GM21423 (cell line): ENCODE measurements at regions not wholly inside any gene's neighbourhood (a gene's known extent, or its start where the extent isn't known, plus 50 kb on each side); places are given as distances from the start of the nearest gene placed in this dataset.

ENCODE experiments used
- ATAC-seq: cut with Tn5 transposase; IDR thresholded peaks from one replicate; pipeline ENCODE4 v1.9.1; 2021; ENCODE audit warnings: mild to moderate bottlenecking, moderate library complexity; ENCODE audit not compliant: unreplicated experiment

DNA sequence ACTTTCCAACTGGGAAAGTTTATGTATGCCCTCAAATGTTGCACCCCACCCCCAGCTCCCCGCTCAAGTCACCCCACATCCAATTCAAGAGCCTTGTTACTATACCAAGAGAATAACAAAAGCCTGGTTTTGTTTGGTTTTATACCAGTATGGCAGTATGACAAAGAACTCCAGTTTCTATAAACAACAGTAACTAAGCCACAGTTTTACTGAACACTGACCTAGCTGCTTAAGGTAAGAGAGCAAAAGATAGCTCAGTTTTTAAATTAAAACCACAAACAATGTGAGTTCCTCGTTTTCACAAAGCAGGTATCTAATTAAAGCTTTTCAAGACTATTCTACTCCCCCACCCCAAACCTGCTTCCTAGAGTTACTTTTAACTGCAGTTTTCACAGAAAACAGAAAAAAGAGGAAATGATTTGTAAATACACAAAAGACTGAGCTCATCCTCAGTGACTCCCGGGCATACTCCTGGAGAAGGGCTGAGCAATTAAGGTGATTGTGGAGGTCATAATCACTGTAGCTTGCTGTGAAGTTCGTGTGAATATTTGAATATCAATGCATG lies 59.3 kb upstream of the LHX8 start:
- ATAC-seq: no peak

DNA sequence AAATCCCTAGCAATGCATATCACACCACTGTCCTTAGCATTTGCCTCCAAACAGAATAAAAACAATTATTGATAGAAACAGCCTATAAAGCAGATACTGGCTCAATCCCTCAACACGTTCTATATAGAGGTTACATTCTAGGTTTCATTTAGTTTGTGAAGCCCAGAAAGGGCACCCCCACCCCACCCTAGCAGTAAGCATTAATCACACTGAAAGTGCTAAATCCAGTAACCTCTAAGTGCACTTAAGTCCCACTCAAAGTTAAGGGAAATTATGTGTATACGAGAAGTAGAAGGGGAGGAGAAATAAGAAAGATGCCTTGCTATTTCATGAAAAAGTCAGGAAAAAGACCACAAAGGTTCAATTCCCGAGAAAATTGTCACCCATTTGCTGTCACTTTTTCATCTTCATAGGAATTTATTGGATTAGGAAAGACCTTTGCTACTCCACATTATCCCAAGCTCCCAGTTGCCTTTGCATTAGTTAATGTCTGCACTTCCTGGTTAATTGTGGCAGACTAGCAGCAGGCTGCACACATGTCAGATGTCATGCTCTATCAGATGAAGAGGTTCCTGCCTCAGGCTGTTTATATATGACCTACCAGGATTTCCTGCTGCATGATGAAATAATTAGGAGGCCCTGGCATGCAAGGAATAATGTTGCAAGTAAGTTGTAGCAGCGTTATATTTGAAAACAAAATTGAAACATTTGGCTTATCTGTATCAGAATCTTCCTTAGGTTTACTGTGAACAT lies 54.5 kb upstream of the LHX8 start:
- no peak for ATAC-seq

DNA sequence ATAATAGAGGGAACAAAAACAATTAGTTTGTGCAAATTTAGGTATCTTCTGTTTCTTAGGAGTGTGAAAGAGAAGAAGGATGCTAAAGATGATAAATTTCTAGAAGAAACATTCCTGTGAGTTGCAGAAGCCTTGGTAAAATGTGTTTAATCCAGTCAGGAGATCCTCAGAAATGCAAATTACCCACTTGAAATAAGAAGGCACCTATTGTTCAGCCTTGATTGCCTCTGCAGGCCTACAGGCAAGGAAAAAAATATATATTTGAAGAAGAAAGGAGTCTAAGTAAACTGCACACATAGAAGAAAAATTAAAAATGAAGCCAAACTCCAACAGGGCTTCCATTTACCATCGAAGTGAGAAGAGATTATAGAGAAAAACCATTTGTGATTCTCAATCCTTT lies 51.0 kb upstream of the LHX8 start:
- no peak for ATAC-seq

DNA sequence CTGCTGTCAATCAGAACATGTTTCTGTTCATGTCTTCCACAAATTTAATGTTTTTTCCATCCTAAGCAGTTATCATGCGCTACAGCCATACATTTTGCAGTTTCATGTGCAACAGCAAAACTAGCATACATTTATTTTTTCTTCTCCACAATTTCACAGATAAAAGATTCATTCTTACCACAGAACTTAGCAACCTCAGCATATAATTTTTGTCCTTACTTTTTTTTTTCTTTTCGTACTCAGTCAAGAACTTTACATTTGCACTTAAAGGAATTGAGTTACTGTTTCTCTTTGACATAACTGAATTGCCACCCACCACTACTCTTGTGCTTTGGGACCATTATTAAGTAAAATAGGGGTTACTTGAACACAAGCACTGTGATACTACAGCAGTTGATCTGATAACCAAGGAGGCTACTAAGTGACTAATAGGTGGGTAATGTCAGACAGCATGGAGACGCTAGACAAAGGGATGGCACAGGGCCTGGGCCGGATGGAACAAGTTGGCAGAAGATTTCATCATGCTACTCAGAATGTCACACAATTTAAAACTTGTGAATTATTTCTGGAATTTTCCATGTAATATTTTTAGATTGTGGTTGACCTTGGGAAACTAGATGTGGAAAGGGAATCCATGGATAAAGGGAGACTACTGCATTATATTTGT lies 50.2 kb upstream of the LHX8 start:
- no peak for ATAC-seq
